Spleen (tissue), 11 donors: ENCODE measurements at regions not wholly inside any gene's neighbourhood (a gene's known extent, or its start where the extent isn't known, plus 50 kb on each side); places are given as distances from the start of the nearest gene placed in this dataset.

Source experiments
- DNase-seq: peaks from one replicate; pipeline ENCODE4 v3.0.0-alpha.2; 2020
- H3K27ac ChIP-seq, 8 donors: fragments of 200-600 bp; sonication (generic) in 7 of 8; 1 replicate in 4 of 8; 2 replicates in 4 of 8; pipeline versions ENCODE4 v1.5.0 to v1.8.0; 2016 to 2021; ENCODE audit warnings: inconsistent platforms in 4 of 8, mild to moderate bottlenecking in 4 of 8, moderate library complexity in 1 of 8
- H3K27me3 ChIP-seq, 7 donors: fragments of 200-600 bp; sonication (generic) in 6 of 7; replicated peaks in 1 of 7; 1 replicate in 4 of 7; 2 replicates in 3 of 7; pipeline versions ENCODE4 v1.5.0 to v1.8.0; 2016 to 2021; ENCODE audit warnings: inconsistent platforms in 3 of 7, mild to moderate bottlenecking in 1 of 7
- H3K36me3 ChIP-seq, 6 donors: fragments of 200-600 bp; sonication (generic) in 5 of 6; 1 replicate in 4 of 6; 2 replicates in 2 of 6; pipeline versions ENCODE4 v1.5.0 to v1.8.0; 2016 to 2021; ENCODE audit warnings: inconsistent platforms in 2 of 6
- H3K4me1 ChIP-seq, 6 donors: fragments of 200-600 bp; sonication (generic) in 5 of 6; 1 replicate in 3 of 6; 2 replicates in 3 of 6; pipeline versions ENCODE4 v1.5.0 to v1.8.0; 2016 to 2021; ENCODE audit warnings: inconsistent platforms in 3 of 6
- H3K4me3 ChIP-seq, 8 donors: fragments of 200-600 bp; sonication (generic) in 7 of 8; 1 replicate in 4 of 8; 2 replicates in 4 of 8; pipeline versions ENCODE4 v1.5.0 to v1.8.0; 2016 to 2021; ENCODE audit warnings: inconsistent platforms in 4 of 8, mild to moderate bottlenecking in 4 of 8, moderate library complexity in 2 of 8
- H3K9me3 ChIP-seq, 8 donors: fragments of 200-600 bp; sonication (generic) in 7 of 8; 1 replicate in 4 of 8; 2 replicates in 4 of 8; pipeline versions ENCODE4 v1.5.0 to v1.8.0; 2016 to 2021; ENCODE audit warnings: inconsistent platforms in 4 of 8
- POLR2A ChIP-seq, 3 donors: fragments of 450-650 bp; IDR thresholded peaks; one replicate each; pipeline ENCODE4 v1.5.1; 2017; ENCODE audit warnings: antibody characterized with exemption in 3 of 3, mild to moderate bottlenecking in 1 of 3
- POLR2AphosphoS5 ChIP-seq, 3 donors: sonication (generic); formaldehyde crosslinking; IDR thresholded peaks; one replicate each; pipeline ENCODE4 v1.5.1; 2017; ENCODE audit warnings: antibody characterized with exemption in 3 of 3
- WGBS, 5 donors: extraction: QIAGEN DNeasy Blood & Tissue Kit in 3 of 5; methylation state at CpG; one replicate each; pipeline versions ENCODE4 v1.1.5 to v1.1.7; 2013 to 2018; 5-methylcytosine and 5-hydroxymethylcytosine counted together
- intact Hi-C: fragments of 100-400 bp; cut with DNase I; formaldehyde crosslinking; loops from one replicate; pipeline ENCODE4 v1.15.0; 2023; ENCODE audit warnings: low total_unique reads
- TF ChIP-seq, protein P1 (sequence below), 11 experiments: fragments of 200-600 bp in 7 of 11; fragments of 450-650 bp in 4 of 11; sonication (generic) in 4 of 11; IDR thresholded peaks in 8 of 11; conservative IDR thresholded peaks in 3 of 11; 1 replicate in 7 of 11; 2 replicates in 4 of 11; pipeline versions ENCODE4 v1.4.0 to v1.8.0; 2016 to 2021; ENCODE audit warnings: antibody characterized with exemption in 11 of 11, inconsistent platforms in 4 of 11, mild to moderate bottlenecking in 1 of 11
- donor health status: healthy with polysubstance abuse.
- donor health status: DM: no; HTN: no; CAD: no; lungs with moderate emphysema.
- donor health status: DM: no; HTN: no; CAD: no.
- donor health status: Bipolar disorder and iron deficiency.
- donor health status: healthy.
- donor health status: DM: no; HTN: no; CAD: no.
- donor health status: DM: yes; HTN: yes; CAD: no.

DNA sequence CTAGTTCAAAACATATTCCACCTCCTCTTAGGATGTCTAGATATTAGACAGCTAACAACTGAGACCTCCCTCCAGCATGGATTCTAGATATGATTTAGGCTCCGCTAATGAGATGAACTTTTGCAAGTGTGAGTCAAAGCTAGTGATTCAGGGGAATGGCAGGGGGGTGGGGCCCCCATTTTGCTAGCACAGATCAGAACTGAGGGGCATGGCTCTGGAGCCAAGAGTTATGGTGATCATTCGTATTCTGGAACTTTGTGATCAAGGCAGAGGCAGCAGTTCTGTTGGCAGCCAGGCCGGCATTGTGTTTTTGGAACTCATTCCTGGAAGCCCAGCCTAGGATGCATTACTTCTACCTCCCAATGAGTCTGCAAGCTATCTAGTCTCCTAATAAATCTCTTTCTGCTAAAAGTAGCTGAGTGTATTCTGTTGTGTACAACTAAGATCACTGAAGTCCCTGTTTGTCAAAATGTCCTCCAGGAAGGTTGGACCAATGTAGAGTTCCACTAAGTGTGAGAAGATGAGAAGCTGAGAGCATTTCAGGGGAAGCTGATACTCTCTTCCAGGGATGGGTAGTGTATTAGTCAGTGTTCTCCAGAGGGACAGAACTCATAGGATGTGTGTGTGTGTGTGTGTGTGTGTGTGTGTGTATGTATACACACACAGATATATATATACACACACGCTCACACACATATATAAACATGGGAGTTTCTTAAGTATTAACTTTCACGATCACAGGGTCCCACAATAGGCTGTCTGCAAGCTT lies 312.7 kb downstream of the TLE3 start:
- 54 to 95% (median 78%) methylated on average over 5 of the region's 5 CpGs for WGBS, 5 donors
- H3K9me3 ChIP-seq: no peaks in the 10 kb centered on the region
- TF ChIP-seq POLR2AphosphoS5 (IDR thresholded peaks at IDR 0.05) (no peak), POLR2A (IDR thresholded peaks at IDR 0.05) (no peak)
- TF ChIP-seq, protein P1, sequence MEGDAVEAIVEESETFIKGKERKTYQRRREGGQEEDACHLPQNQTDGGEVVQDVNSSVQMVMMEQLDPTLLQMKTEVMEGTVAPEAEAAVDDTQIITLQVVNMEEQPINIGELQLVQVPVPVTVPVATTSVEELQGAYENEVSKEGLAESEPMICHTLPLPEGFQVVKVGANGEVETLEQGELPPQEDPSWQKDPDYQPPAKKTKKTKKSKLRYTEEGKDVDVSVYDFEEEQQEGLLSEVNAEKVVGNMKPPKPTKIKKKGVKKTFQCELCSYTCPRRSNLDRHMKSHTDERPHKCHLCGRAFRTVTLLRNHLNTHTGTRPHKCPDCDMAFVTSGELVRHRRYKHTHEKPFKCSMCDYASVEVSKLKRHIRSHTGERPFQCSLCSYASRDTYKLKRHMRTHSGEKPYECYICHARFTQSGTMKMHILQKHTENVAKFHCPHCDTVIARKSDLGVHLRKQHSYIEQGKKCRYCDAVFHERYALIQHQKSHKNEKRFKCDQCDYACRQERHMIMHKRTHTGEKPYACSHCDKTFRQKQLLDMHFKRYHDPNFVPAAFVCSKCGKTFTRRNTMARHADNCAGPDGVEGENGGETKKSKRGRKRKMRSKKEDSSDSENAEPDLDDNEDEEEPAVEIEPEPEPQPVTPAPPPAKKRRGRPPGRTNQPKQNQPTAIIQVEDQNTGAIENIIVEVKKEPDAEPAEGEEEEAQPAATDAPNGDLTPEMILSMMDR (IDR thresholded peaks at IDR 0.05 in 8 of 11, conservative IDR thresholded peaks at IDR 0.05 in 3 of 11): no peak
- peak; percentile 20 for DNase-seq
- H3K4me3 ChIP-seq: no peak overlapping the region
- H3K27ac ChIP-seq: no peak overlapping the region
- H3K4me1 ChIP-seq: peaks cover 0 to 21% (median 9%) of the 10 kb centered on the region in 6 donors
- no peaks in the 10 kb centered on the region for H3K36me3 ChIP-seq
- peaks cover 0 to 35% (median 0%) of the 10 kb centered on the region in 7 donors for H3K27me3 ChIP-seq
- intact Hi-C loops: no loop called here

DNA sequence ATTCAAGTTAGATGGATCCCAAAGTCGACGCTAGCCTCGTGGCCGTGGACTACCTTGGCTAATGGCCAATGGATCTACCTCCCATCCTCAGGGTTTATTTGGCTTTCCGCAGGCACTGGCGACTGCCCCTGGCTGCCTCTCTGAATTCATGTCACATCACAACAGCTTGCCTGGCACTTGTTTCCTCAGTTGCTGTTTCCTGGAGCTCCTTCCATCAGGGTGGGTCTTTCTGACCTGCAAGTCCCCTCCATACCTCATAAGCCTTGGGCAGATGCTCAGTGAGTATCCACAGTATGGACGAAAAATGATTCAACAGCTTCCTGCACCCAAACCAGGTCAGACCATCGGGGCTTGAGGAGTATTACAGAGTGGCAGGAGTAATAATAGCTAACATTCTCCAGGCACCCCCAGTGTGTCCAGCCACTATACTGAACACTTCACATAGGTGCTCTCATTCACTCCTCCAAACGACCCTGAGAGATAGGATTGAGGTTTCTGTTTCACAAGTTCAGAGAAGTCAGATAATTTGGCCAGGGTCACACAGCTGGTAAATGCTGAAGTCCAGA lies 311.5 kb downstream of the TLE3 start:
- H3K27me3 ChIP-seq: peaks cover 0 to 42% (median 0%) of the 10 kb centered on the region in 7 donors
- peaks cover 0 to 7% (median 4%) of the 10 kb centered on the region in 8 donors for H3K9me3 ChIP-seq
- H3K4me3 ChIP-seq: no peak overlapping the region
- no peak for DNase-seq
- whole genome bisulfite sequencing, 5 donors: 79 to 92% (median 88%) methylated on average over 9 of the region's 9 CpGs
- TF ChIP-seq POLR2AphosphoS5 (IDR thresholded peaks at IDR 0.05) (no peak), POLR2A (IDR thresholded peaks at IDR 0.05) (no peak)
- TF ChIP-seq, protein P1 (IDR thresholded peaks at IDR 0.05 in 8 of 11, conservative IDR thresholded peaks at IDR 0.05 in 3 of 11): no peak
- H3K27ac ChIP-seq: no peak overlapping the region
- intact Hi-C loops: no loop called here
- H3K4me1 ChIP-seq: peaks cover 0 to 13% (median 3%) of the 10 kb centered on the region in 6 donors
- H3K36me3 ChIP-seq: no peaks in the 10 kb centered on the region

GRCh38 chr15:69787791-69788190 lies 309.9 kb downstream of the TLE3 start:
- whole genome bisulfite sequencing, 5 donors: 89 to 97% (median 96%) methylated on average over 4 of the region's 4 CpGs
- Histone ChIP-seq H3K4me3 (no peak overlapping the region), H3K27me3 (peaks cover 0 to 42% (median 0%) of the 10 kb centered on the region in 7 donors), H3K36me3 (no peaks in the 10 kb centered on the region), H3K9me3 (peaks cover 0 to 15% (median 9%) of the 10 kb centered on the region in 8 donors), H3K27ac (no peak overlapping the region), H3K4me1 (no peaks in the 10 kb centered on the region)
- intact Hi-C loops: no loop called here
- no peak for DNase-seq
- TF ChIP-seq POLR2A (IDR thresholded peaks at IDR 0.05) (no peak), POLR2AphosphoS5 (IDR thresholded peaks at IDR 0.05) (no peak)
- TF ChIP-seq, protein P1 (IDR thresholded peaks at IDR 0.05 in 8 of 11, conservative IDR thresholded peaks at IDR 0.05 in 3 of 11): no peak
